Uterus (tissue), 3 donors: ENCODE measurements at regions not wholly inside any gene's neighbourhood (a gene's known extent, or its start where the extent isn't known, plus 50 kb on each side); places are given as distances from the start of the nearest gene placed in this dataset.
"Not testable (repeated sequence)": the region's sequence is repeated elsewhere in the genome, so short reads cannot be mapped to it uniquely, and the experiment has no call there.

ENCODE experiments used
- DNase-seq, 2 donors: peaks; one replicate each; pipeline ENCODE4 v3.0.0-alpha.2; 2019 to 2020
- H3K27ac ChIP-seq, 2 donors: fragments of 200-600 bp; sonication (generic); 1 replicate in 1 of 2; 2 replicates in 1 of 2; pipeline ENCODE4 v1.5.1; 2016 to 2018
- H3K27me3 ChIP-seq, 2 donors: fragments of 200-600 bp; sonication (generic); one replicate each; pipeline ENCODE4 v1.5.1; 2018 to 2019; ENCODE audit warnings: control low read depth in 1 of 2
- H3K36me3 ChIP-seq, 2 donors: fragments of 200-600 bp; sonication (generic); one replicate each; pipeline ENCODE4 v1.5.1; 2019; ENCODE audit warnings: control low read depth in 1 of 2
- H3K4me1 ChIP-seq, 2 donors: fragments of 200-600 bp; sonication (generic); one replicate each; pipeline ENCODE4 v1.5.1; 2018 to 2019; ENCODE audit warnings: control low read depth in 1 of 2
- H3K4me3 ChIP-seq, 2 donors: fragments of 200-600 bp; sonication (generic); 1 replicate in 1 of 2; 2 replicates in 1 of 2; pipeline ENCODE4 v1.5.1; 2018 to 2019; ENCODE audit warnings: mild to moderate bottlenecking in 1 of 2
- H3K9me3 ChIP-seq, 2 donors: fragments of 200-600 bp; sonication (generic); one replicate each; pipeline ENCODE4 v1.5.1; 2019; ENCODE audit warnings: control low read depth in 1 of 2
- POLR2A ChIP-seq, 2 donors: fragments of 450-650 bp; IDR thresholded peaks; one replicate each; pipeline ENCODE4 v1.6.1; 2016; ENCODE audit warnings: antibody characterized with exemption in 2 of 2, mild to moderate bottlenecking in 1 of 2, moderate library complexity in 1 of 2
- intact Hi-C: fragments of 100-400 bp; cut with DNase I; formaldehyde crosslinking; loops from one replicate; pipeline ENCODE4 v1.15.1; 2023; ENCODE audit warnings: low total_unique reads
- TF ChIP-seq, protein P1 (sequence below), 4 experiments: fragments of 200-600 bp in 2 of 4; fragments of 450-650 bp in 2 of 4; sonication (generic) in 2 of 4; IDR thresholded peaks; one replicate each; pipeline ENCODE4 v1.5.1; 2016 to 2019; ENCODE audit warnings: antibody characterized with exemption in 4 of 4, mild to moderate bottlenecking in 2 of 4, moderate library complexity in 1 of 4
- donor health status: DM: yes; HTN: yes; CAD: no.

DNA sequence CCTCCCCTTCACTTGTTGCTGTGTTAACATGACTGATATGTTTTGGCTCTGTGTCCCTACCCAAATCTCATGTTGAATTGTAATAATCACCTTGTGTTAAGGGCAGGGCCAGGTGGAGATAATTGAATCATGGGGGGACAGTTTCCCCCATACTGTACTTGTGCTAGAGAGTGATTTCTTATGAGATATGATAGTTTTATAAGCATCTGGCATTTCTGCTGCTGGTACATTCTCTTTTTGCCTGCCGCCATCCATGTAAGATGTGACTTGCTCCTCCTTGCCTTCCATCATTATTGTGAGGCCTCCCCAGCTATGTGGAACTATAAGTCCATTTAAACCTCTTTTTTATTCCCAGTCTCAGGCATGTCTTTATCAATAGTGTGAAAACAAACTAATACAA lies 185.0 kb downstream of the TBX18 start:
- no peaks in the 10 kb centered on the region for H3K4me1 ChIP-seq
- H3K36me3 ChIP-seq: no peaks in the 10 kb centered on the region
- TF ChIP-seq POLR2A (IDR thresholded peaks at IDR 0.05): no peak
- TF ChIP-seq, protein P1, sequence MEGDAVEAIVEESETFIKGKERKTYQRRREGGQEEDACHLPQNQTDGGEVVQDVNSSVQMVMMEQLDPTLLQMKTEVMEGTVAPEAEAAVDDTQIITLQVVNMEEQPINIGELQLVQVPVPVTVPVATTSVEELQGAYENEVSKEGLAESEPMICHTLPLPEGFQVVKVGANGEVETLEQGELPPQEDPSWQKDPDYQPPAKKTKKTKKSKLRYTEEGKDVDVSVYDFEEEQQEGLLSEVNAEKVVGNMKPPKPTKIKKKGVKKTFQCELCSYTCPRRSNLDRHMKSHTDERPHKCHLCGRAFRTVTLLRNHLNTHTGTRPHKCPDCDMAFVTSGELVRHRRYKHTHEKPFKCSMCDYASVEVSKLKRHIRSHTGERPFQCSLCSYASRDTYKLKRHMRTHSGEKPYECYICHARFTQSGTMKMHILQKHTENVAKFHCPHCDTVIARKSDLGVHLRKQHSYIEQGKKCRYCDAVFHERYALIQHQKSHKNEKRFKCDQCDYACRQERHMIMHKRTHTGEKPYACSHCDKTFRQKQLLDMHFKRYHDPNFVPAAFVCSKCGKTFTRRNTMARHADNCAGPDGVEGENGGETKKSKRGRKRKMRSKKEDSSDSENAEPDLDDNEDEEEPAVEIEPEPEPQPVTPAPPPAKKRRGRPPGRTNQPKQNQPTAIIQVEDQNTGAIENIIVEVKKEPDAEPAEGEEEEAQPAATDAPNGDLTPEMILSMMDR (IDR thresholded peaks at IDR 0.05): no peak
- no peak for DNase-seq
- intact Hi-C loops: no loop called here
- no peaks in the 10 kb centered on the region for H3K27me3 ChIP-seq
- no peaks in the 10 kb centered on the region for H3K9me3 ChIP-seq
- H3K27ac ChIP-seq: no peak overlapping the region
- H3K4me3 ChIP-seq: no peak overlapping the region

DNA sequence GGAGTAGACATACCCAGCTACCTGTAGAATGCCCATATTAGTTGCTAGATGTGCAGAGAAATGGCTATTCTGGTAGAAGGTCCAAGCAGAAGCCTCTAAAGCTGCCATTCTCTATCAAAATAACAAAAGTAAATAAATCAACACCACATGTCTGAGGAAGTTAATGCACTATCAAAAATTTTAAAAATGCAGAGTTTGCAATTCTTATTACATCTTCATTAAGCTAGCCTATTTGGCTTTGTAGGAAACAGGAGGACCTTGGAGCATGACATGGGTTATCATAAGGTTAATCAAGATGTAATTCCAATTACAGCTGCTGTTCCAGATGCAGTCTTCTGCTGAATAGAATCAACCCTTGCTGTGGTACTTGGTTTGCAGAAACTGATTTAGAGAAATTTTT lies 188.4 kb downstream of the TBX18 start:
- H3K27me3 ChIP-seq: no peaks in the 10 kb centered on the region
- H3K4me3 ChIP-seq: no peak overlapping the region
- H3K4me1 ChIP-seq: no peaks in the 10 kb centered on the region
- no peak overlapping the region for H3K27ac ChIP-seq
- no peaks in the 10 kb centered on the region for H3K36me3 ChIP-seq
- intact Hi-C loops: no loop called here
- TF ChIP-seq POLR2A (IDR thresholded peaks at IDR 0.05): no peak
- TF ChIP-seq, protein P1 (IDR thresholded peaks at IDR 0.05): no peak
- DNase-seq: no peak
- H3K9me3 ChIP-seq: no peaks in the 10 kb centered on the region

- TF ChIP-seq POLR2A (IDR thresholded peaks at IDR 0.05): no peak
- TF ChIP-seq, protein P1 (IDR thresholded peaks at IDR 0.05): no peak
- intact Hi-C loops: no loop called here
- Histone ChIP-seq H3K27me3 (no peaks in the 10 kb centered on the region), H3K36me3 (no peaks in the 10 kb centered on the region), H3K9me3 (no peaks in the 10 kb centered on the region), H3K4me1 (no peaks in the 10 kb centered on the region), H3K27ac (no peak overlapping the region), H3K4me3 (no peak overlapping the region)
- no peak for DNase-seq
These were observed 189.1 kb downstream of the TBX18 start for GRCh38 chr6:84575264-84575663.

GRCh38 chr6:84569882-84570281 lies 194.5 kb downstream of the TBX18 start:
- no peaks in the 10 kb centered on the region for H3K4me1 ChIP-seq
- intact Hi-C loops: no loop called here
- H3K27ac ChIP-seq: no peak overlapping the region
- TF ChIP-seq POLR2A (IDR thresholded peaks at IDR 0.05): no peak
- TF ChIP-seq, protein P1 (IDR thresholded peaks at IDR 0.05): no peak
- H3K36me3 ChIP-seq: no peaks in the 10 kb centered on the region
- no peak for DNase-seq
- H3K9me3 ChIP-seq: no peaks in the 10 kb centered on the region
- H3K27me3 ChIP-seq: no peaks in the 10 kb centered on the region
- no peak overlapping the region for H3K4me3 ChIP-seq

DNA sequence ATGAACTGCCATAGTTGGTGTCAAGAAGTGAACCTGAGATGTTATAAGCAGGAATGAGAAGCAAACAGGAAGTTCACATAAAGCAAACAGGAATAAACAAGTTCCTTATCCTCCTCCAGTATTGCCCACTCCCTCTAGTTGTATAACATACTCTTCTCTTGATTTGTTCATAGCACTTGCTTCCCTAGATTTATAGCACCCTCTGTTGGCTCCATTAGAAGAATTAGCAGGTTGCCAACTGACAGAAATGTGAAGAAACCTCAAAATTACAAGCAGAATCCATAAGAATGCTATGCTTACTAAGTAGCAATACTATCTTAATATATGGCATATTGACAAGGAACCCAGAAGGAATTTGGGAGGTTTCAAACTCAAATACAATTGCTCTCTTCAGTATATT lies 195.4 kb downstream of the TBX18 start:
- intact Hi-C loops: no loop called here
- H3K4me3 ChIP-seq: no peak overlapping the region
- no peaks in the 10 kb centered on the region for H3K4me1 ChIP-seq
- H3K36me3 ChIP-seq: no peaks in the 10 kb centered on the region
- H3K27me3 ChIP-seq: no peaks in the 10 kb centered on the region
- no peak for DNase-seq
- TF ChIP-seq, protein P1 (IDR thresholded peaks at IDR 0.05): no peak
- TF ChIP-seq POLR2A (IDR thresholded peaks at IDR 0.05): no peak
- H3K9me3 ChIP-seq: no peaks in the 10 kb centered on the region
- no peak overlapping the region for H3K27ac ChIP-seq

- H3K9me3 ChIP-seq, H3K27ac ChIP-seq, intact Hi-C loops, H3K4me1 ChIP-seq, H3K4me3 ChIP-seq, DNase-seq, H3K27me3 ChIP-seq, H3K36me3 ChIP-seq: not testable (repeated sequence)
These were observed 198.7 kb downstream of the TBX18 start for GRCh38 chr6:84565718-84566117.
